DND-41 (cell line): ENCODE measurements at regions not wholly inside any gene's neighbourhood (a gene's known extent, or its start where the extent isn't known, plus 50 kb on each side); places are given as distances from the start of the nearest gene placed in this dataset.

ENCODE experiments used
- EZH2 ChIP-seq: IDR thresholded peaks from 3 replicates; pipeline ENCODE4 v1.6.1; 2012; ENCODE audit warnings: borderline replicate concordance, low read depth, mild to moderate bottlenecking, moderate library complexity, low read length, inconsistent platforms; ENCODE audit not compliant: severe bottlenecking
- TF ChIP-seq, protein P1 (sequence below): IDR thresholded peaks from 2 replicates; pipeline ENCODE4 v1.5.1; 2012; ENCODE audit warnings: borderline replicate concordance, low read length, moderate library complexity, mild to moderate bottlenecking; ENCODE audit not compliant: poor library complexity, severe bottlenecking; ENCODE audit errors: extremely low read depth

DNA sequence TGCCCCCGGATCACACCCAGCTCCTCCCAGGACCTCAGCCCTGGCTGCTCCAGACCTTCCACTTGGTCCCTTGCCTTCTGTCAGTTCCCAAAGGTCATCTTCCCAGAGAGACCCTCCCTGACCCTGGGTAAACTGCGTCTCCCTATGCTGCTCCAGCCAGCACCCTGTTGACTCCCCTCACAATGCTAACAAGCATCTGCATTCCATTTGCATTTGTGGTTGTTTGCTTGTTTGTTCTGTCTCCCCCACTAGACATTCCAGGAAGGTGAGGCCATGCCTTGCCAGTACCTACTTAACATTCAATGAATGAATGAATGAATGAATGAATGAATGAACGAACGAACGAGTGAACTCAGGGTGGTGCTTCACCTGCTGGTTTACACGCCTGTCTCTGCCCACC, 171.2 kb downstream of the WSCD1 start:
- TF ChIP-seq, protein P1, sequence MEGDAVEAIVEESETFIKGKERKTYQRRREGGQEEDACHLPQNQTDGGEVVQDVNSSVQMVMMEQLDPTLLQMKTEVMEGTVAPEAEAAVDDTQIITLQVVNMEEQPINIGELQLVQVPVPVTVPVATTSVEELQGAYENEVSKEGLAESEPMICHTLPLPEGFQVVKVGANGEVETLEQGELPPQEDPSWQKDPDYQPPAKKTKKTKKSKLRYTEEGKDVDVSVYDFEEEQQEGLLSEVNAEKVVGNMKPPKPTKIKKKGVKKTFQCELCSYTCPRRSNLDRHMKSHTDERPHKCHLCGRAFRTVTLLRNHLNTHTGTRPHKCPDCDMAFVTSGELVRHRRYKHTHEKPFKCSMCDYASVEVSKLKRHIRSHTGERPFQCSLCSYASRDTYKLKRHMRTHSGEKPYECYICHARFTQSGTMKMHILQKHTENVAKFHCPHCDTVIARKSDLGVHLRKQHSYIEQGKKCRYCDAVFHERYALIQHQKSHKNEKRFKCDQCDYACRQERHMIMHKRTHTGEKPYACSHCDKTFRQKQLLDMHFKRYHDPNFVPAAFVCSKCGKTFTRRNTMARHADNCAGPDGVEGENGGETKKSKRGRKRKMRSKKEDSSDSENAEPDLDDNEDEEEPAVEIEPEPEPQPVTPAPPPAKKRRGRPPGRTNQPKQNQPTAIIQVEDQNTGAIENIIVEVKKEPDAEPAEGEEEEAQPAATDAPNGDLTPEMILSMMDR: no peak
- TF ChIP-seq EZH2: no peak
